IPS-NIHi11 (cell line): ENCODE measurements at regions not wholly inside any gene's neighbourhood (a gene's known extent, or its start where the extent isn't known, plus 50 kb on each side); places are given as distances from the start of the nearest gene placed in this dataset.
"Not testable (repeated sequence)": the region's sequence is repeated elsewhere in the genome, so short reads cannot be mapped to it uniquely, and the experiment has no call there.

ENCODE experiments used
- DNase-seq: peaks from one replicate; pipeline ENCODE4 v3.0.0; 2012; ENCODE audit warnings: mixed read lengths, low spot score

- no peak for DNase-seq
Observed at GRCh38 chr10:84634636-84635035, 306.2 kb downstream of the CCSER2 start.

GRCh38 chr10:84650628-84651027, 322.2 kb downstream of the CCSER2 start:
- not testable (repeated sequence) for DNase-seq

- DNase-seq: no peak
Observed at GRCh38 chr10:84654671-84655070, 326.3 kb downstream of the CCSER2 start.

DNA sequence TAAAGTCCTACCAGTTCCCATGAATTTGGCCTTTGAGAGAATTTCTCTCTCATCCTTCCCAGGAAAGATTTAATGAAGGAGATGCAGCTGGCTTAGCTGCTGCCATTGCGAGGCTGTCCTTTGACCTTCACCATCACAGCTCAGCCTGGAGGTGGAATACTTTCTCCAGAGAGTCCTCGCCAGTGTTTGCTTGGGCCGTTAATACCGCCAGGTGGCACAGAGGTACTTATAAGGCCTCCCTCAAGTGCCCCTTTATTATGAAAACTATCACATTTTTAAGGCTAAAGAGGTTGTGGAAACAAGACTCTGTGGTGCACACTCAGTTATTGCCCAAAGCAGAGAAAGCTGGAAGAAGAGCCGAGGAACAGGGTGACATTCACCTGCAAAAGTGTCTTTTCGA, 330.6 kb downstream of the CCSER2 start:
- no peak for DNase-seq

DNA sequence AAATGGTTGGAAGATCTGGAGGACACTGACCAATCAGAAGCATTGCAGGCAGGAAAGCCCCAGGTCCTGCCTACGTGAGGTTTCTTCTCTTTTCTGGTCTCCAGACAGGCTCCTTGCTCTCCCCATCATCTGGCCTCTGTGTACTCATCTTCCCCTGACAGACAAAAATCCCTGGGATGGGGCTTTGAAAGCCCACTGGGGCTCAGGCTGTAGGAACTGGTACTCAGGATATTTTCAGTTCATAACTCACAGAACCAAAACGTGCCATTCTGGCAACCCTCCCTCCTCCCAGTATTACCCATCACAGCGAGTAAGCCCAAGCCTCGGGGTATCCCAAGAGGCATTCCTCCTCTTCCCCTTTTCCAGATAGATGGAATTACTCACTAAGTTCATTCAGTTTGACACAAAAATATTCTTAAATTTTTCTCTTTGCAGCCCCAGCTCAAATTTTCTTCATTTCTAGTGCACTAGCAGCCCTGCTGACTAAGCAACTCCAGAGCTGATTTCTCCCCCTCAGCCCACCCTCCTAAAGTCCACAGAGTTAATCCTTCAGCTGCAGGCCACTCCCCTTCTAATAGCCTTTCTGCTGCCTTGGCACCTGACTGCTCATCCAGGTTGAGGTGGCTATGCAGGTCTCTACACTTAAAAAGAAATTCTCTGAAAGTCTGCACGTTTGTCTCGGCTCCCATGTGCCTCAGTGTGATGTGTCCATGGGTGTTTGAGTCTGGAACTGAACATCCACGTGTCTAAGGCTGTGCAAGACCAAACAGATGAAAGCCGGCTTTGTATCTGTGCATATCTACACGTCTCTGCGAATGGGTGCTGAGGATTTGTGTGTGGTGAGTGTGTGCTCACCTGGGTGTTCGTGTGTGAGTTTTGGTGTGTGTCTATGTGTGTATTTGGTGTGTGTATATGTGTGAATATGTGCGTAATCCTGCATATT, 331.4 kb downstream of the CCSER2 start:
- DNase-seq: no peak

GRCh38 chr10:84660450-84661159, 332.2 kb downstream of the CCSER2 start:
- DNase-seq: no peak

- DNase-seq: no peak
Observed at GRCh38 chr10:84665211-84665610, 336.8 kb downstream of the CCSER2 start.

- DNase-seq: peak; percentile 80
Observed at GRCh38 chr10:84665883-84666463, 337.6 kb downstream of the CCSER2 start.

GRCh38 chr10:84668186-84668763, 339.9 kb downstream of the CCSER2 start:
- no peak for DNase-seq

DNA sequence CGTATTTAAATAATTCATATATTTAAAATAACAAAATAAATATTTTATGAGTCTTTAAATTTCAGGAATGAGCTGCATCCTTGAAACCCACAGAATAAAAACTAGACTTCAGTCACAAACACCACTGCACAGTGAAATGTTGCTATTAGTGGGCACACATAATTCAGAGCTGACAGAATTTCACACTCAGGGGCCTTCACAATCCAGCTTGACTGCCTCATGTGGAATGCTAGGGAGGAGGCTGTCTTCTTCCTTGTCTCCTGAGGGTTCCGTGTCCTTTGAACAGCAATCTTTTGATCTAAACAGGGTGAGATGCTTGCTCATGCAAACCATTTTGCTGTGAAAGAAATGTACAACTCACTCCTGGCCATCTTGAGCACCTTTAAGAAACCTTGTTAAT, 346.7 kb downstream of the CCSER2 start:
- DNase-seq: no peak

GRCh38 chr10:84676536-84676935, 348.1 kb downstream of the CCSER2 start:
- DNase-seq: no peak

DNA sequence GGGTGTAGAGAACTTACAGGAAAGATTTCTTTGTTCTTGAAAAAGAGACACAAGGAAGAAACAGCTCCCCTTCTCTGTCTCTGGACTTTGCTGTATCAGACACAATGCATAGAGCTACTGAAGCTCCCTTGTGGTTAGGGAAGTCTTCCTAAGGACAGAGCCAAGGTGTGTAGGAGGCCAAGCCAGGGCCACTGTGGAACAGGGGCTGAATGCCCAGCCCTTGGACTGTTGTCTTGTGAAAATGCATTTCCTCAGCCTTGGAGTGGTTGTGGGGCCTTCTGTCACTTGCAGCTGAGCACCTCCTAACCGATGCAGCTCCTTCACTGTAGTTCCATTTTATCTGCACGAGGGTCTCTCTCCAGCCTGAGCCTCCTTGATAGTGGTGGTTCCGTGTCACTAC, 353.4 kb downstream of the CCSER2 start:
- no peak for DNase-seq

- DNase-seq: no peak
Observed at GRCh38 chr10:84683550-84683949, 355.2 kb downstream of the CCSER2 start.

DNA sequence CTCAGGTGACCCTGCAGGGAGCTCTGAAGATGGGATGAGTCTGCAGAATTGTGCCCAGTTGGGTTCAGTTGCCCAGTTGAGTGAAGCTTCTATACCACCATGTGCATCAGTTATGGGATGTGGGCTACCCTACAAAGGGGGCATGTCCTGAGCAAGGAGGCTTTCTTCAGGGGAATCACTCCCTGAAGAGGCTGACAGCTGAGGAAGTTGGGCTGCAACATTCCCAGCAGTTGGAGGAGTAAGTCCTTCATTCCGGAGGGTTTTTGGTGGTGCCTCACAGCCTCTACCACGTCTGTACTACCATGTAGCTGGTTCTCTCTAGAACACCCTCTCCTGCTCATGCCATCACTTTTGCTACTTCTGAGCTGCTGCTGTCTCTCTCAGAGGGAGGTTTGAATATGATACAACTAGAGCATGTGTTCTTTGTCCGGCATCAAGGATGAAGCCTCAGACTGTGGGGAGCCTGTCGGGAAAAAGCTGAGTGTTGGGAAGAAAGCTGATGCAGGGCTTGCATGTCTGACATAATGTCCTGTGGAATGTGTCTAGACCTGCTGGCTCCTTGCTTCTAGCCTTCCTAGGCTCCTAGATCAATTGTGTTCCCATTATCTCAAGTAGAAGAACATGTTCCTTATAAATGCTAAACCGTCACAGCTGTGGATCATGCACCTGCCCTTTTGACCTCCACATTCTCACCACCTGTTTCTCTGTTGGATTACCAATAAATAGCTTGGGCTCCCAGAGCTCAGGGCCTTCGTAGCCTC, 355.8 kb downstream of the CCSER2 start:
- no peak for DNase-seq

GRCh38 chr10:84685047-84685660, 356.8 kb downstream of the CCSER2 start:
- DNase-seq: no peak

GRCh38 chr10:84693006-84693405, 364.6 kb downstream of the CCSER2 start:
- DNase-seq: no peak

DNA sequence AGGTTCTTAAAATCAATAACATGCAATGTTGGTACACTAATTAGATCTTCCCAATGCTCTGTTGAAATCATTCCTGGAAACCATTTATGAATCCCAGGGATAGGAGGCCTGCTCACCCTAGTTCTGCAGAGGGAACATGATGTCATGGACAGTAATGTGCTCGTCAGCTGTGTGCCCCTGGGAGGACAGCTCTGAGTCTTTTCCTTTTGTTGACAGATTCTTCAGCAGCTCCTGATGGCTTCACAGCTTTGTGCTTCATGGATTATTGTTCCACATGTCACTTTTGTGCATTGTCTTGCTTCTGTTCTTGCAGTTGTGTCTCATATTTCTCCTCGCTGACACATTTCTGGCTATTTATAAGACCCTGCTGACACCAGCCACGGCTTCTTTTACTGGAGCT, 367.5 kb downstream of the CCSER2 start:
- no peak for DNase-seq

DNA sequence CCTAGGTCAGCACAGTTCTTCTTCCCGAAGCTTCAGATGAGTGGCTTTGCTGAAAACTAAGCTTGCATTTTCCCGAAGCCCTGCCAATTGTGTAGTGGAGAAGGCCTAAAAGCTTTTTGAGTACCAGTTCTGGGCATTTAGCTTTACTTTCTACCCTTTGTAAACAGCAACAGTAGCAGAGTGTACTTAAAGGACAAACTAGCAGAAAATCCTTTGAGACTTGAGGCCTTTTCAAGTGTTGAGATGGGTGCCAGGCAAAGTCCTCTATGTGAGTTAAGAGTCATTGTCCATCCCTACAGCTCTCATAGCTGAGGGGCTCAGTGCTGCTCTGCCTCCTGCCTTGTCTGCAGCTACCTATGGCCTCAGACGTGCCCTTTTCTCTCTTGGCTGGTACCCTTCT, 368.2 kb downstream of the CCSER2 start:
- no peak for DNase-seq

GRCh38 chr10:84698989-84699388, 370.6 kb downstream of the CCSER2 start:
- no peak for DNase-seq

- no peak for DNase-seq
Observed at GRCh38 chr10:84700668-84701369, 372.4 kb downstream of the CCSER2 start.

DNA sequence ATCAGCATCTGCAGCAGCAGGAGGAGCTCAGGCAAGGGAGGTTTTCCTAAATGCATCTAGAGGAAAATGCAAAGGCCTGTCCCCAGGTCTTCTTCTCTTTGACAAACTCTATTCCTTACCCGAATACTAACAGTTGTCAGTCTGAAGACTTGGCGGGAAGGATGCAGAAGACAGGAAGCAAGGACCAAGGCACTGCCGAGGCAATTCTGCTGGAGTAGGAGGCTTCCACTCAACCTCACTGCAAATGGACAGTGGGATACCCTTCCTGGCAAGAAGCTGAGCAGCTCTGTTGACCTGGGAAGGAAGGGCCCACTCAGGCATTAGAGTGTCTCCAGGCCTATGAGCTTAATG, 373.0 kb downstream of the CCSER2 start:
- no peak for DNase-seq
